Hippocampal formation (tissue), 2 donors: ENCODE measurements at regions not wholly inside any gene's neighbourhood (a gene's known extent, or its start where the extent isn't known, plus 50 kb on each side); places are given as distances from the start of the nearest gene placed in this dataset.

ENCODE experiments used
- DNase-seq, 2 donors: peaks; one replicate each; lab custom pipeline; 2025; lab: John Stamatoyannopoulos, UW

DNA sequence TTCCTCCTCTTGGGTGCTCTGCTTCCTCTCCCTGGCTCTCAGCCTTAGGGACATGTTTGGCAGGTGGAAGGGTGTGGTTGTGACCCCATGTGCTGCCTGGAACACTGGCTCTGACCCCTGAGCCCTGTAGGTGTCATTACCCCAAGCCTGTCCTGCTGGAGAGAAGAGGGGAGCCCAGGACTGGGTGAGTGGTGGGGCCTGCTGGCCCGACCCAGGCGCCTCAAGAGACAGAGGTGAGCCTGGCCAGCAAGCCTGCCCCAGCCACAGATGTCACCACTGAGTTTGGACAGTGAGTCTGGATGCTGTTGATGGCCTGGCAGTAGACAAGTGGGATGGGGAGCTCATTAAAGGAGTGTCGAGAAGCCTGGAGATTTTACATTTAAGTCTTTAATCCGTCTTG, 1112.2 kb downstream of the BRD1 start:
- DNase-seq = no peak

DNA sequence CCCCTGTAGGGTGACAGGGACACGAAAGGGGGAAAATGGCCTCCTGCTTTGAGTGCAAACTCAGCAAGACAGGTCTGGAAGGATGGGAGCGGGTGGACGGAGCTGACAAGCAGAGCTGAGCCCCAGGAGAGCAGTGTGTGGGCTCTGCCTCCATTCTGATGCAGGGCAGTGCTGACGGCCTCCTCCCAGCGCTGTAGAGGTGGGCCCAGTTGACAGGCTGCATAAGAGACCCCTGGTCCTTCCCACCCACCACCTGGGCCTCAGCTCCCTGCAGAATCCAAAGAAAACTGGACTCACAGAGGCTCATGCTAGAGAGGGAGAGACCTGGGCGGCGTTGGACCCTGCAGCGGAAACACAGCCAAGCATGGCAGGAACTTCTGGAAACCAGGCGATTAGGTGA, 1113.4 kb downstream of the BRD1 start:
- no peak for DNase-seq

DNA sequence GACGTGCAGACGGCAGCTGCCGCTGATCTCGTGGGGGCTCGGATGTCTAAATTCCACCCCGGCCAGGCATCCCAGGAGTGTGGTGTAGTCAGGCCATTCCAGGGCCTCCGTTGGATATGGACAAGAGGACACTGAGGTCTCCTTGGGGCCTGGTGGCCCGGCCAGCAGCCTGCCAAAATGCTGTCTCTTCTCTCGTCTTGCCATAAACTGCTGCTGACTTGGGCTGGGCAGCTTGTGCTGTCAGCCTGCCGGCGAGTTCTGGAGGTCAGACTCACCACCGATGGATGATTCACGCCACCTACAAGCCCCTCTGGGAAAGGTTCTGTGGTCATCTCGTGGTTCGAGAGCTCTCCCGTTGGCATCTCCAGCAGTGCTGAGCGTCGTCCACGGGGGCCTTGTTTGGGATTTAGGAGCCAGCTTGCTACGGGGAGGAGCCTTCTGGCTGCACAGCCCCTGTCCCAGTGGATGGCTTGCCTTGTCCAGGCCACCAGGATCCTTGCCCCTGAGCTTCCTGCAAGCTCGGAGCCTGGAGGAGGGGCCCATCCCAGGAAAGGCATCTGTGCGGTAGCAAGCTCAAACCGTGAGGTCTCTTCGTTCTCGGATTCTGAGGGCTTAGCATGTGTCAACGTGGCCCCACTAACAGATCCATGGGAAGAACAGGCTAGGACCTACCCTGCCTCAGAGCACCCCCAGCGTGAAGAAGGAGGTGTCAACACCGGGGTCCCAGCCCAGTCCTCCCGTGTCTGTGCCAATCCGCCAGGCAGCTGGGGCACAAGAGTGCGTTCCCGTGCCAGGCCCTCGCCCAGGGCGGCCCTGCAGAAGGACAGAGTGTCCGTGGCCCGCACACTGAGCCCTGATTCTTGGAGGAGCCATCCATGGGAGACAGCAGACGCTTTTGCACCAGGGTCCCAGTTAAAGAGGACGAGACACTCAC, 1114.1 kb downstream of the BRD1 start:
- DNase-seq = no peak

- DNase-seq = no peak
Measured at GRCh38 chr22:48712558-48713271, 1115.0 kb downstream of the BRD1 start.

- no peak for DNase-seq
Measured at GRCh38 chr22:48711669-48712068, 1116.0 kb downstream of the BRD1 start.

- no peak for DNase-seq
Measured at GRCh38 chr22:48711031-48711431, 1116.6 kb downstream of the BRD1 start.

DNA sequence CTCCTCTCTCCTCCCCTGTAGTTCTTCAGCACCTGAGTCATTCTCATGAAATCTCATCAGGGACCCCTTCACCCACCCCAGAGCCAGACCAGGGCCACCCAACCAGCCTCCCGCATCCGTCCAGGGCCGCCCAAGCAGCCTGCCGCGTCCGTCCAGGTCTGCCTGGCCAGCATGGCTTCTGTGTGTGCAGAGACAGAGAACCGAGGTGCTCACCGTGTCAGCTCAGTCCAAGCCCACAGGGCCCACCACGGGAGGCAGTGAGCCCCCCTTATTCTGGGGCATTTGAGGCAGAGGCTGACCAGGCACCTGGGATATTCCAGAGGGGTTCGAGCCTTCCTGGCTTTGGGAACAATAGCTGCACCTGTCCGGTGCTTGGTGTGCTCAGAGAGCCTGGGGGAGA, 1117.3 kb downstream of the BRD1 start:
- DNase-seq = no peak

DNA sequence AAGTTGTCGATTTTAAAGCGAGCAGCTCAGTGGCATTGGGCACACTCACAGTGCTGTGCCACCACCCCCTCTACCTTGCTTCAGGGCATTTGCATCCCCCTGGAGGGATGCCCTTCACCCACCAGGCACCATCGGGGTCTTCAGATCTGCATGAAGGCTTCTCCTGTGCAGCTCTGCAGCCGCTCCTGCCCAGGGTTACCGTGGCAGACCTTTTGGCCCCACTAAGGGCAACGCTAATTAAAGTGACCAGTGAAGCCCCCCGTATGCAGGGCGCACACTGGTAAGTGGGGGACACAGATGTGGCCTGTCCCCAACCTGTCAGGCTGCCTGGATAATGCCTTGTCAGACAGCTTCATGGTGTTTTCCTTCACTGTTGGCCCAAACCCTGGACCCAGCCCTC, 1117.7 kb downstream of the BRD1 start:
- no peak for DNase-seq

- DNase-seq = no peak
Measured at GRCh38 chr22:48709453-48709852, 1118.2 kb downstream of the BRD1 start.

GRCh38 chr22:48708558-48709245, 1119.0 kb downstream of the BRD1 start:
- no peak for DNase-seq

GRCh38 chr22:48707763-48708557, 1119.7 kb downstream of the BRD1 start:
- DNase-seq = no peak

DNA sequence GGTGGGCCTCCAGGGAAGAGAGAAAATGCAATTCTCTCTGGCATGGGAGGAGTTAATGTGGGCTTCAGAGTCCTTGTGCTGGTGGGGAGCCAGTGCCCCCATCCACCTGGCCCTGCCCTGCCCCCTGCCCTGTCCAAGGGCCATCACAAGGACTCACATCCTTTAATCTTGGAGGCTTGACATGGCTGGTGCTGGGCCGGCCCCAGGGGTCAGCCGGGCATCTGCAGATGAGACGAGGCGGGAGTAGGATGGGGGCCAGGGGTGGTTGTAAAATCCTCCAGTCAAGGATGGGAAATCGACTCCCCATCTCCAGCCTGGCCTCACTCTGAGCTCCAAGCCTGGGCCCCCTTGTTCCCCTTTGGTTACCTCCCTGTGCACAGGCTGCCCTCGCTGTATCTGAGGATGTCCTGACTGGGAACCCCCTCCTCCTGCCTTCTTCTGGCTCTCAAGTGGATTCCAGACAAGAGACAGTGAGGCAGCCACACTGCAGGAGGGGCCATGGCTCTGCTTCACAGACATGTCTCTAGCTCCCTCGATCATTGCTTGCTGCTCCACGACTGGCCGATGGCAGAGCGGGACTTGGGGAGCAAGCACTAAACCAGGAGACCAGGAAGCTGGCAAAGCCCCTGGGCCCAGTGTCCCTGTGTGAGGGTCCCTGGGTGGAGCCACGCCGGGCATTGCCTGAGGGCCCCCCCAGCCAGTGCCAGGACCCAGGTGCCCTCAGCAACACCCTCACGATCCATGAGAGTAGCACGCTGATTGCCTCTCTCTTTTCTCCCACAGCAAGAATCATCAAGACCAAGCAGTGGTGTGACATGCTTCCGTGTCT, 1120.5 kb downstream of the BRD1 start:
- DNase-seq = no peak

- no peak for DNase-seq
Measured at GRCh38 chr22:48705917-48706605, 1121.6 kb downstream of the BRD1 start.

DNA sequence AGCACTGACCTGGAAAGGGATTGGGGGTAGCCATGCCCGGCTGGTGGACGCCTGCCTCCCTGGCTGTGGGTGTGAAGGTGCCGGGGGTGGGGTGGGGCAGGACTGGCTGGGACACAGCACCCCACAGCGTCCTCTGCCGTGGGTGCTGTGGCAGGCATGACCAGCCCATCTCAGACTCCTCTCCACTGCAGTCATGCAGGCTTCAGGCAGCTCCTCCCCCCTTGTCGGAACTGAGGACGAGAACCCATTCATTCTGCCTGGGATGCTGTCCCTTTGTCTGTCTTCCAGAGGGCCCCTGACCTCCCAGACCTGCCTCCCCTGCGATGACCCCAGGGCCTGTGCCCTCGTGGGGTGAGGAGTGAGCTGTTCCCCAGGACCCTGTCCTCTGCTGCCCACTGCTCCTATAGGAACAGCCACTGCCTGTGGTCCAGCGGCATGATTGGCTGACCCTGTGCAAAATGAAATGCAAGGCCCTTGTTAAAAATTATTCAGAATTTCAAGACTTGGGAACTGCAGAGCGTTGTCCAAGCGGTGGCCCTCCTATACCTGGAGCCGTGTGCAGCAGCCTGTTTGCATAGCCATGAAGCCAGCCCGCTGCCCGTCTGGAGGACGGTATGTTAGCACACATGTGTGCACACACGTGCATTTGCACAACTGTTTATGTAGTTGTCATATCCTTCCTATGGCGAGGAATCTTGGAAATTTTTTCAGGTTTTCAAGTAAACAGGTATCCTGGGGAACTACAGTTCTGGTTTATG, 1122.3 kb downstream of the BRD1 start:
- no peak for DNase-seq

GRCh38 chr22:48704335-48704734, 1123.3 kb downstream of the BRD1 start:
- DNase-seq = no peak

- DNase-seq = peak in 1 of 2 donors; percentile 27
Measured at GRCh38 chr22:48703265-48703941, 1124.3 kb downstream of the BRD1 start.

DNA sequence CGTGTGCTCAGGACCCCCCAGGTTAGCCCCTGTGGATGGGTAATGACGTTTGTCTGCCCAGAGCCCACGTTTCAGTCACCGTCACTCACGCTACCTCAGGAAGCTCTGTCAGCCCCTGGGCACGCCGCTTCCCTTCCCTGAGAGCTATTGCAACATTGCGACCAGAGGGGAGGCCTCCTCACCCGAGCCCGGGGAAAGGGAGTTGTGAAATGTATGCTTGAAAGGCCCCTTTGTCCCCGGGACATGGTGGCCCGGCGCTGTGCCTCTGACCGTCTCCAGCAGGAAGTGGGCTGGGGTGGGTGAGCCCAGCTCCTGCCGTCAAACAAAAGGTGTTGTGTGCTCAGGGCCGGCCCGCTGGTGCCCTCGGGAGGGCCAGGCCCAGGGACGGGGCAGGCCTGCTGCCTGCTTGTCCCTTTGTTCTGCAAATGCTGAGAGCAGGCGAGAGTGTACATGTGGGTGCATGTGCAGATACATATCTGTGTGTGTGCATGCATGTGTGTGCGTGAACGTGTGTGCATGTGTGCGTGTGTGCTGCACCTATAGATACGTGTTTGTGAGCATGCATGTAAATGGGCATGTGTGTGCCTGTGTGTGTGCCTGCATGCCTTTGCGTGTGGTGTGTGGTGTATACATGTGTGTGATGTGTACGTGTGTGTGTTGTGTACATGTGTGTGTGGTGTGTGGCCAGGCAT, 1125.0 kb downstream of the BRD1 start:
- DNase-seq = peak; percentile 84 to 86

GRCh38 chr22:48701296-48702030, 1126.2 kb downstream of the BRD1 start:
- DNase-seq = no peak
